ENCODE measurements at regions not wholly inside any gene's neighbourhood (a gene's known extent, or its start where the extent isn't known, plus 50 kb on each side); places are given as distances from the start of the nearest gene placed in this dataset.

- H3K27ac ChIP-seq: no peak overlapping the region
- no peak for TF ChIP-seq CTCF (IDR thresholded peaks at IDR 0.05)
- no peak overlapping the region for H3K4me3 ChIP-seq
- no peaks in the 10 kb centered on the region for H3K27me3 ChIP-seq
- no peaks in the 10 kb centered on the region for H3K36me3 ChIP-seq
- no peaks in the 10 kb centered on the region for H3K9me3 ChIP-seq
- H3K4me1 ChIP-seq: no peaks in the 10 kb centered on the region
- intact Hi-C loops (cut with DNase I): no loop called here
- DNase-seq (ENCODE audit: low spot score in 2 of 2): no peak
Observed at GRCh38 chr17:79498854-79499253, 112.0 kb downstream of the RBFOX3 start.

- Histone ChIP-seq H3K4me3 (no peak overlapping the region), H3K27ac (no peak overlapping the region), H3K36me3 (no peaks in the 10 kb centered on the region), H3K9me3 (no peaks in the 10 kb centered on the region), H3K27me3 (no peaks in the 10 kb centered on the region), H3K4me1 (no peaks in the 10 kb centered on the region)
- no peak for TF ChIP-seq CTCF (IDR thresholded peaks at IDR 0.05)
- intact Hi-C loops (cut with DNase I): no loop called here
- no peak for DNase-seq (ENCODE audit: low spot score in 2 of 2)
Observed at GRCh38 chr17:79497777-79498348, 113.0 kb downstream of the RBFOX3 start.

DNA sequence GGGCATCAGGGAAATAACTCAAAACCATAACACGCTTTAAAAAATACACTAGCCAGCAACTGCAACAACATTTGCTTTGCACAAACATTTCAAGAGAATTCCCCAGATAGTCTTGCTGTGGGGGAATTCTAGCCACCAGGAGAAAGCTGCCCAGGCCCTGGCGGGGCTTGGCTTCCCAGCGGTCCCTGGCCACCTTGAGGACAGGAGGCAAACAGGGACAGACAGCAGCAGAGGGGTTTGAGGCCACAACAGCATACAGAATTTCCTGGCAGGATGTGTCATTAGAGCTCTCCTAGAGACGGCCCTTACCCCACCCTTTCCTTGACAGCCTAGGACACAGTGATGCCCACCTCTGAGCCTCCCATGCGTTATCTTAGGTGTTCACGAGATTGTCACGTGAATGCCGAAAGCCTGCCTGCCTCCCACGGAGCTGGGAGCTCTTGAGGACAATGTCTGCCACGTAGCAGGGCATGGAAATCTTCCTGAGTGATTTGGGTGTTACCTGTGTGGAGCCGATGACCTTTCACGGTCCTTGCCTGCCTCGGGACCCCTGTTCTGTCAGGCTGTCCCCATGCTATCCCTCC lies 114.3 kb downstream of the RBFOX3 start:
- Histone ChIP-seq H3K9me3 (no peaks in the 10 kb centered on the region), H3K27ac (no peak overlapping the region), H3K27me3 (no peaks in the 10 kb centered on the region), H3K4me3 (no peak overlapping the region), H3K4me1 (no peaks in the 10 kb centered on the region), H3K36me3 (no peaks in the 10 kb centered on the region)
- intact Hi-C loops (cut with DNase I): no loop called here
- no peak for TF ChIP-seq CTCF (IDR thresholded peaks at IDR 0.05)
- no peak for DNase-seq (ENCODE audit: low spot score in 2 of 2)

- Histone ChIP-seq H3K4me3 (no peak overlapping the region), H3K27me3 (no peaks in the 10 kb centered on the region), H3K27ac (no peak overlapping the region), H3K9me3 (no peaks in the 10 kb centered on the region), H3K4me1 (no peaks in the 10 kb centered on the region), H3K36me3 (no peaks in the 10 kb centered on the region)
- intact Hi-C loops (cut with DNase I): no loop called here
- no peak for TF ChIP-seq CTCF (IDR thresholded peaks at IDR 0.05)
- DNase-seq (ENCODE audit: low spot score in 2 of 2): no peak
Observed at GRCh38 chr17:79495665-79496064, 115.2 kb downstream of the RBFOX3 start.

DNA sequence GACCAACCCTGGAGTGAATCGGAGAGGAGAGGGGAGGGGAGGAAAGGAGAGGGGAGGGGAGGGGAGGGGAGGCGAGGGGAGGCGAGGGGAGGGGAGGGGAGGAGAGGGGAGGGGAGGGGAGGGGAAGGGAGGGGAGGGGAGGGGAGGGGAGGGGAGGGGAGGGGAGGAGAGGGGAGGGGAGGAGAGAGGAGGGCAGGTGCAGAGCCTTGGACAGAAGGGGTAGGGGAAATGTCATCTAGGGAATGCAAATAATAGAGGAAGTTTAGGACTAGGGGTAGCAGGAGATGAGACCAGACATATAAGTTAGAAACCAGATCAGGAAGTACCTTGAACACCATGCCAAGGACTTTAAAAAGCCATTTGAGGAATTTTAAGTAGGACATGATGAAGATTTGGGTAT lies 119.8 kb downstream of the RBFOX3 start:
- no peaks in the 10 kb centered on the region for H3K36me3 ChIP-seq
- no peak overlapping the region for H3K4me3 ChIP-seq
- intact Hi-C loops (cut with DNase I): no loop called here
- no peak overlapping the region for H3K27ac ChIP-seq
- H3K27me3 ChIP-seq: no peaks in the 10 kb centered on the region
- no peaks in the 10 kb centered on the region for H3K4me1 ChIP-seq
- TF ChIP-seq CTCF (IDR thresholded peaks at IDR 0.05): no peak
- DNase-seq (ENCODE audit: low spot score in 2 of 2): no peak
- no peaks in the 10 kb centered on the region for H3K9me3 ChIP-seq

DNA sequence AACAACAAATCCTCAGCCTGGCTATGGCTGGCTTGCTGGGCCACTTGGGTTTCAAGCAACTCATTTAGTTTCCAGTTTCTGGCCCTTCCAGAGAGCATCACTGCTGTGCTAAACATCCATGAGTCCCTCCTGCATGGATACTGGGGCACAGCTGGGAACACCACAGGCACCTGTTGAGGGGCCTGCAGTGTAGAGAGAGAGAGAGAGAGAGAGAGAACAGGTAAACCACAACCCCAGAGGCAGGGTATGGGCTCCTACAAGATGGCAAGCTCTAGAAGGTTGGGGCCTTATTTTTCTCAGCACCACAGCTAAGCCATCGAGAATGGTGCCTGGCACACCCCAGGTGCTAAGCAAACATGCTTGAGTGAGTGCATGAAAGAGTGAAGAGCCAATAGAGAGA lies 120.3 kb downstream of the RBFOX3 start:
- intact Hi-C loops (cut with DNase I): no loop called here
- Histone ChIP-seq H3K9me3 (no peaks in the 10 kb centered on the region), H3K4me3 (no peak overlapping the region), H3K27me3 (no peaks in the 10 kb centered on the region), H3K36me3 (no peaks in the 10 kb centered on the region), H3K4me1 (no peaks in the 10 kb centered on the region), H3K27ac (no peak overlapping the region)
- no peak for TF ChIP-seq CTCF (IDR thresholded peaks at IDR 0.05)
- DNase-seq (ENCODE audit: low spot score in 2 of 2): no peak

Measured in ascending aorta (tissue), 2 donors.